Posterior vena cava (tissue), 2 donors: ENCODE measurements at regions not wholly inside any gene's neighbourhood (a gene's known extent, or its start where the extent isn't known, plus 50 kb on each side); places are given as distances from the start of the nearest gene placed in this dataset.
"Not testable (repeated sequence)": the region's sequence is repeated elsewhere in the genome, so short reads cannot be mapped to it uniquely, and the experiment has no call there.

ENCODE experiments used
- DNase-seq: peaks from one replicate; pipeline ENCODE4 v3.0.0-alpha.2; 2020; ENCODE audit warnings: low spot score
- intact Hi-C, 2 donors: fragments of 100-400 bp; cut with DNase I; formaldehyde crosslinking; loops; one replicate each; pipeline versions ENCODE4 v1.14.1 to v1.14.2; 2022 to 2023
- donor health status: DM: yes; HTN: yes; CAD: no.
- donor health status: DM: yes; HTN: yes; CAD: no.

DNA sequence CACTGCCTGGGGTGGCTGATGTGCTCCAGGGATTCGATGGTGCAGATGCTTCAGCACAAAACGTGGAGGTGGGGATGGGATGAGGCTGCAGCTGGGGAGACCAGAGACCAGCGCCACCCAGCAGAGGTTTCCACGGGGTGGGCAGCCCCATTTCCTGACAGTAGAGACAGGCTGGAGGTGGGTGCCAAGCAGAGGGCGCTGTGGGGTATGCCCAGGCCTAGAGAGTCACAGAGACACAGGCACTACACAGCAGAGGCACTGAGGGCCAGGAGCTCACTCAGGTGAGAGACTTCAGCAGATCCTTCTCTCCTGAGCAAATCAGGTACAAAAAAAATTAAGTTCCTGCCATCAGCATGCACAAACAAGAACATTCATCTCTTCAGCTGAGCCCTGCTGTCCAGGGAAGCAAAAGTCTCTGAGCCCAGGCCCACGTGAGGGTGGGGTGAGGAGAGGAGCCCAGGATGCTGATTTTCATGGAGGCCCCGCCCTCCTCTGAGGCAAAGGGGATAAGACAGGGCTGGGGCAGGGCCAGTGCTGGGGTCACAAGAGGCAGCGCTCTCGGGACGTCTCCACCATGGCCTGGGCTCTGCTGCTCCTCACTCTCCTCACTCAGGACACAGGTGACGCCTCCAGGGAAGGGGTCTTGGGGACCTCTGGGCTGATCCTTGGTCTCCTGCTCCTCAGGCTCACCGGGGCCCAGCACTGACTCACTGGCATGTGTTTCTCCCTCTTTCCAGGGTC is 53.1 kb downstream of the GGTLC2 start:
- DNase-seq, result no peak
- intact Hi-C loops, result loop anchor here in 1 of 2 donors (5.0 kb wide), 1 partner anchor 315 kb away; no protein-coding TSS in a partner anchor

DNA sequence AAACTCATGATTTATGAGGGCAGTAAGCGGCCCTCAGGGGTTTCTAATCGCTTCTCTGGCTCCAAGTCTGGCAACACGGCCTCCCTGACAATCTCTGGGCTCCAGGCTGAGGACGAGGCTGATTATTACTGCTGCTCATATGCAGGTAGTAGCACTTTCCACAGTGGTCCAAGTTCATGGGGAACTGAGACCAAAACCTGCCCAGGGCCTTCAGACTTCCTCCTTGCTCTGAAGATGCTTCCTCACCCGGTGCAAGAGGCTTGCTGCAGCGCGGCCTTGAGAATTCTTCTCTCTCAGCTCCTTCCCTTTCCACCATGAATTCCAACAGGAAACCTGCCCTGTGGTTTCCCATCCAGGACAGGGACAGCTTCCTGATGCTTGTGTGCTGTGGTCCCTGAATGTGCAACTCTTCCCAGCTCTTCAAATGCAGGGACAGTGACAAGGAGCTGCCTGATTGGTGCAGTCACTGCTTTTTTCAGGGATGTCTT is 53.9 kb downstream of the GGTLC2 start:
- DNase-seq, result no peak
- intact Hi-C loops, result loop anchor here in 1 of 2 donors (5.0 kb wide), 1 partner anchor 314 kb away; no protein-coding TSS in a partner anchor

DNA sequence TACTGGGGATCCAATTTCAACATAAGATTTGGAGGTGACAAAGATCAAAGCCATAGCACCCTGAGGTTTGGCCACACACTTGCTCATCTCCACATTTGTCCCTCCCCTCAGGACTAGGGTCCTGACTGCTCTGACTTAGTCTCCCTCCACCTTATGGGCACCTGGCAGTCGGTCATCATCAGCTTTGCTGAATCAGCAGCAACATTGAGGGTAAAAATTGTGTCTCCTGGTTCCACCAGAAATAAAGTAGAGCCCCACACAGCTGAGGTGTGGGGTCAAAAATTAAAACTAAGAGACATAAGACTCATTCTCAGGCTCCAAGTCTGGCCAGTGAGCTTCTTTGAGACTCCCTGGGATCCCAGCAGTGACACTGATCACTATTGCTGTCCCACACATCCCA is 56.2 kb downstream of the GGTLC2 start:
- DNase-seq, result no peak
- intact Hi-C loops, result no loop called here

DNA sequence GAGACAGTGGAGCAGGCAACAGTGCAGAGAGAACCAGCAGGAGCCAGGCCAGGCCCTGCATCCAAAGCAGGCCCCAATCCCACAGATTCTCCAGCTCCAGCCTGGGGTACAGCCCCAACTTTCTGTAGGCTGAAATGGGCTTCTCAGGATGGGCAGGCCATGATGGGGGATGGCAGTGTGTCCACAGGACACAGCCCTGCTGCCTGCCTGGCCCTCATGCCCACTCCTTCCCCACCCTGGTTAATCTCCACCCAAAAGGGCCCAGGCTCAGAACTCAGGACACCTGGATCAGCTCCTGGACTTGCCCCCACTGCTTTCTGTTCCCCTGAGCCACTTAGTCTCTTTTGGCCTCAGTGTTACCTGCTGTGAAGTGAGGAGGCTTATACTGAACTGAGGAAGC is 57.1 kb downstream of the GGTLC2 start:
- intact Hi-C loops, DNase-seq: not testable (repeated sequence)

DNA sequence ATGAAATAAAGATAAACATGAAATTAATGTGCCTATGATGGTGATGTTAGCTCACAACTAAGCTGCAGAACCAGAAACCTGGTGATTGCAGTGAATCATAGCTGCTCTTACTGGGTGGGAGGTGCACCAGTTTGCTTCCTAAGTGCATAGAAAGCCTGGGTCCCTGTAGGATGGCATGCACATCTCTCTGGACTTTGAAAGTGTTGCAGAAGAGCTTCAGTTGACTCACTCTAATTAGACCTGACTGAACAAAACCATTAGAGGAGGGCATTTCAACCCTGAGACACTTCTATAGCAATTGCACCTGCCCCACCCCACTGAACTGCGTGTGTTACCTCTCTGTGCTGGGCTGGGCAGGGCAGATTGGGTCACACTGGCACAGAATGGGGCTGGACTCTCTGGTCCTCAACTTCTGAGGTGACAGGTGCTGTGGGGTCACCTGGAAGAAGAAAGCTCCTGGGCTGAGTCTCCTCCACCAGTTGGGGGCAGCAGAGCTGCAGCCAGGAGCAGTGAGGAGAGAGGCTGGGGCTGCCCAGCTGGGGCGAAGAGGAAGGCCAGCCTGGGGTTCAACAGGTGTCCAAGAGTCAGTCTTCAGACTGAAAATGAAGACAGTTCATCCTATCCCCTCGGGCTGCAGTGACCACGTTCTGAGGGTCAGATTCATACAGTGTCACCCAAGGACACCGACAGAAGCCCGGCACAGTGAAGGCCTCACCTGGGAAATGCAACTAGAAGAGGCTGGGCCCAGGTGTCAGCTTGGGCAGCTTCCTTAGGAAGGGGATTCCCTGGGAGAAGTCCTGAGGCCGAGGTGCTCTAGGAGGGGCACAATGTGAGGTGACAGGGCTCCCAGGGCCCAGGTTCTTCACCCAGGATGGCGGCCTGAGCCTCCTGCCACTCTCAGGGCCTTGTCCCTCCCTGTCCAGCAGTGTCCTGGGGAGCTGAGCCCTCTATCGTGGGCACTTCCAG is 58.1 kb downstream of the GGTLC2 start:
- no peak for DNase-seq
- intact Hi-C loops, result no loop called here

DNA sequence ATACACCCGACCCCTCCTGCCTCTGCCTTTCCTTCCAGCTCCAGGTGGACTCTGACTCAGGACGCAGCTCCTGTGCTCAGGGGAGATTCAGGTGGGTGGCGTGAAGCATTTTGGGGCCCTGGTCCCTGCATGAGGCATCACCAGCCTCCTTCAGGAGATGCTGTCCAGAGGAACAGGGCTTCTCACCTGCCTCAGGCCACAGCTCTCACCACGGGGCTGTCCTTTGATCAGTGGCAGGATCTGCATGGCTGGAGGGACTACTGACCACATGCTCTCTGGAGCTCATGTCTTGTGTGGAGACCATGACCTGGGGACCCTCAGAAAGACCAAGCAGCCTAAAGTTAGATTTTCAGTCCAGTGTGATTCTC is 58.8 kb downstream of the GGTLC2 start:
- intact Hi-C loops, result no loop called here
- DNase-seq, result no peak

DNA sequence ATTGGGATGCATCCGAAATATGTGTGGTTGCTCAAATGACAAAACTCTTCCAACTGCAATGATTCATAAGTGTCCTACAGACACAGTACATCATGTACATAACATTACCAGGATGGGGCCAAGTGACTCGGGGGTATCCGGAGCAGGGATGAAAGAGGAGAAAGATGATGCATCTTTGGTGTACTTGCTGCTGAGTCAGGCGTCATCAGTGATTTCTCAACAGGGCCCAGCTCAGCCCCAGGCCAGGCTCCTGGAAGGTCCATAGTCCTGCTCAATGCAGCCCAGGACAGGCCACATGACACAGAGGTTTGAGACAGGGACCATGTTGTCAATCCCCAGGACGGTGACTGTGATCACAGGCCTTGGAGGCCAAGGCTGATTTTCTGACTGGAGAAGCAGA is 59.3 kb downstream of the GGTLC2 start:
- intact Hi-C loops, result no loop called here

DNA sequence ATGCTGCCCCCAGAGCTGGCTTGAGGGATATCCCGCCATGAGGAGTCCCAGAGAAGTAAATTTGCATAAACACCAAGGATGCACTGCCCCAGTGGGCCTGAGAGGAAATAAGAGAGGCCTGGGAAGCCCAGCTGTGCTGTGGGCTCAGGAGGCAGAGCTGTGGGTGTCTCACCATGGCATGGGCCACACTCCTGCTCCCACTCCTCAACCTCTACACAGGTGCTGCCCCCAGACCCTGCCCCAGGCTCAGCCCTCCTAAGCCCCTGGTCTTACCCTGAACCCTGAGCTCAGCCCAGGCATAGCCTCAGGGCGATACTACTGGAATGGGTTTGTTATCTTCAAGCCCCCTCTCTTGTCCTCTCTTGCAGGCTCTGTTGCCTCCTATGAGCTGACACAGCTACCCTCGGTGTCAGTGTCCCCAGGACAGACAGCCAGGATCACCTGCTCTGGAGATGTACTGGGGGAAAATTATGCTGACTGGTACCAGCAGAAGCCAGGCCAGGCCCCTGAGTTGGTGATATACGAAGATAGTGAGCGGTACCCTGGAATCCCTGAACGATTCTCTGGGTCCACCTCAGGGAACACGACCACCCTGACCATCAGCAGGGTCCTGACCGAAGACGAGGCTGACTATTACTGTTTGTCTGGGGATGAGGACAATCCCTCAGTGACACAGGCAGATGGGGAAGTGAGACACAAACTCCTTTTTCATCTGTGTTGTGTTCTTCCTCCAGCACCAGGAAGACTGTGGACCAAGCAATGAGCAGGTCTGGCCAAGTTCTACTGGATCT is 59.9 kb downstream of the GGTLC2 start:
- DNase-seq, result no peak
- intact Hi-C loops, result no loop called here

More for the DNA sequence above, 59.3 kb downstream of the GGTLC2 start:
- no peak for DNase-seq

DNA sequence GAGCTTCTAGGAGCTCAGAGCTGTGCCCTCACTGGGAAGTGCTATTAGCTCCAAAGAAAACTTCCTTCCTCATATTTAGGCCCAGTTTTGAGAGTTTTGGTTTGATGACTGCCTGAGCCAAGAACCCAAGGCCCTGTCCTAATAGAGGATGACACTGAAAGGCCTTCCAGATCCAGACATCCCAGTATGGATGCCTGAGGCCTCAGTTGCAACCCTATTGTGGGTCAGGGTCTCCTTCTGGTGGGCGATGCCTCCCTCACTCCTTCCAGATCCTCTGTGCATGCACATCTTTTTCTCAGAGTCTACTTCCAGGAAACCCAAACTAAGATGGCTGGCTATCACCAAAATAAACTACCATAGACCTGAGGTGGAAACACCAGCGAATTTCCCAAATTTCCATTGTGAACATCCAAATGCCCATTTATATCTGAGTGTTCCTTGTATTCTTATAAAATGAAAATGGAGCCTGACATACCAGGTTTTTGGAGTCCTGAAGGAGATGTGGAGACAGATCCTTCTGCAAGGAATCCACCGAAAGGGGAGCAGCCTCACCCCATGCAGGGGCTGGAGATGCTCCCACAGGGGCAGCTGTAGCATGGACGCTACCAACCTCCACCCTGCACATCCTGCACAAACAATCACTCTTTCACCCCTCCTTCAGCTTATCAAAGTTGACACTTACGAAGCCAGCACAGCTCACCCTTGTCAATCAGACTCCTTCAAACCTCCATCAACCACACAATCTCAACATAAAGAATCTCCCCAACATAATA is 61.1 kb downstream of the GGTLC2 start:
- intact Hi-C loops, result no loop called here
- no peak for DNase-seq

DNA sequence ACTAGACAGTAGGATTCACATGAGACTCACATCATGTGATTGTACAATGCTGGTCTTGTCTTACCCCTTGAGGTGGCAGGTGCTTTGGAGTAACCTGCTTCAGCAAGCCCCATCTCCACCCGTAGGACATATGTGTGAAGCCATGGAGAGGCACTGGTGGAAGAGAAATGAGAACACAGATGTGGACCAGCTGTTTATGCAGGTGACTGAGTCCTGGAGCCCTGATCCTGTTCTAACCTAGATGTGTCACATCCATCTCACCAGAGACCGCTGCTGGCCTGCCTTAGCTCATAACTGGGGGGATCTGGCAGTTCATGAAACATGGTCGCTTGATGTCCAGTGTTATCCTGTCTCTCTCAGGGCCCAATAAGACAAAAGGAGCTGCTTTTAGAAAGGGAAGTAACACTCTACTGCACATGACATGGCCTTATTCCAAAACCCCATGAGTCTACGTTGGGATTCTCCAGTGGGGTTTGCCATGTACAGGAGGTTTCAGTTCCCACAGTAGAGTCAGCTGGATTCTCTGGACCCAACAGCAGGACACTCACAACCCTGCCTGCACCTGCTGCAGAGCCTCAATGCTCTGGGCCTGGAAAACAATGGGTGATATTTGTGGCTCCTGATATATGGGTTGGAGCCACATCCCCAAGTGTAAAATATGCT is 62.0 kb downstream of the GGTLC2 start:
- DNase-seq, result no peak
- intact Hi-C loops, result no loop called here

DNA sequence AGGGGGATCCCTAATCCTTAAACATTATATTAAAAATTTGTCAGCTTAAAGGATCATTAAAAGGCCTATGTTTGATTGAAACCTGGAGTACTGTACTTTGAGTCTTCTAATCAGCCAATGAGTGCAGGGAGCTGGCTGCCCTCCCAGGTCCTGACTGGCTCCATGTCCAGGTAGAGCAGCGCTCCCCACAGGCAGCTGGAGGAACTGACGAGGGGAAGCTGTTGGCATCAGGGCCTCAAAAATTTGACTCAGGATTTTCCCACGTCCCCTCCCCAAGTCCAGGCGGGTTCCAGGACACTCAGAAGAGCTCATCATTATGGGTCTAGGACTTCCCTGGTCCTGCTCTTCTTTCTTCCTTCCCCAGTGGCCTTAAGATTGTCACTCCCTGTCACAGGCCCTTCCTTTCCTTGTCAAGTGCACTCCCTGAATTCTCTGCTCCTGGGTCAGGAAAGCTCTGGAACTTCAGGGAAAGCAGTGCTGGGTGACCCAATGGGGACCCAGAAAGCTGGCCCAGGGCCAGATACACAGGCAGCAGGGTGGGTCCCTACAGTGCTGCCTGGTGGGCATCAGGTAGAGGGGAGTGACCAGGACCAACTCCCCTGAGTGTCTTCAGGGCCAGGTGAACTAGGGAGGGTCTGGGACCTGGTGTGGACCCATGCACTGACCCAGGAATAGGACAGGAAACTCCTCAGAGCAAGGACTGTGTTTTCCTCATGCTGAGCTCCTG is 65.5 kb downstream of the GGTLC2 start:
- DNase-seq, result no peak
- intact Hi-C loops, result no loop called here

DNA sequence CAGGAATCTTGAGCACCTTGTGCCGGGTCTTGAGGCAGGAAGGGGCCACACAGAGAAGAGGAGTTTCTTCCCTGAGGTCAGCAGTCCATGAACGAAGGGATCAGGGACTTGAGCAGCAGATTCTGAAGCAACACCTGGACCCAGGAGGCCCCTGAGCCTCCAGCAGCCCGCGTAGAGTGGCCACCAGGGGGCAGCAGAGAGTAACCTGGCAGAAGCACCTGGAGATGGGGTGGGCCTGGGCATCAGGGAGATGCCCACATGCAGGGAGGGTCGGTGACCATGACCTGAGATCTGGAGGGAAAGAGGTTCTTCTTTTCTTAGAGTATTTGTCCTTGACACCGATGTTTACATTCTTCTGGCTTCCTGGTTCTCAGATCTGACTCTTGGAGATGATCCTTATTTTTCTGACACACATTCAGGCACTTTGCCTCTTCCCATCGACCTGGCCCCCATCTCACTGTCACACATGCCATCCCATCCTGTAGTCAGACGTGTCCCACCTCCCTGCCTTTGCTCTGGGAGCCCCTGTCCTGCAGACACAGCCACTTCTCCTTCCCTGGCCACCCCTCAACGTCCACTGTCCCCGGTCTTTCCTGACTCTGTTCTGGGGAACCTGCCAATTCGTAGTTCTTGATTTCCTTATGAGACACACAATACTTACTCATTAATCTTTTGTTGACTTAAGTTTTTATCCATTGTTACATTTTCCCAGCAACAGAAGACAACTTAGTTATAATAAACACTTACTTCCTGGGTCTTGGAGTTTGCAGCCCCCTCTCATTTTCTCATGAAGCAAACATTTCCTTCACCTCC is 66.5 kb downstream of the GGTLC2 start:
- DNase-seq, result no peak
- intact Hi-C loops, result no loop called here

DNA sequence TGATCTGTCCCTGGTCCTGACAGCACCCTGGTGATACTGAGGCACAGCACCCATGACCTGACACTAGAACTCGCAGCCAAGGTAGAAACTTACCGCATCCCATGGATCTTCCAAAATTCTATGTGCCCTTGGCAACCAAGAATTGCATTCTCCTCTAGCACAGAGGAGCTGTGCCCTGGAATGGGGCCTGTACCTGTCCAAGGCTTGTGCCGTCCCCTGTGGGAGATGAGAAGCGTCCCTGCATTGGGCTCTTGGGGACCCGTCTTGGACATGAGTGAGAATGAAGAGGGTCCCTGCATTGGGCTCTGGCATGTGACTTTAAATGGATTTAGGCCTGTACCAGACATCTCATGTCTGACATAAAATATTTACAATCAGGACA is 67.1 kb downstream of the GGTLC2 start:
- DNase-seq, result no peak
- intact Hi-C loops, result no loop called here

DNA sequence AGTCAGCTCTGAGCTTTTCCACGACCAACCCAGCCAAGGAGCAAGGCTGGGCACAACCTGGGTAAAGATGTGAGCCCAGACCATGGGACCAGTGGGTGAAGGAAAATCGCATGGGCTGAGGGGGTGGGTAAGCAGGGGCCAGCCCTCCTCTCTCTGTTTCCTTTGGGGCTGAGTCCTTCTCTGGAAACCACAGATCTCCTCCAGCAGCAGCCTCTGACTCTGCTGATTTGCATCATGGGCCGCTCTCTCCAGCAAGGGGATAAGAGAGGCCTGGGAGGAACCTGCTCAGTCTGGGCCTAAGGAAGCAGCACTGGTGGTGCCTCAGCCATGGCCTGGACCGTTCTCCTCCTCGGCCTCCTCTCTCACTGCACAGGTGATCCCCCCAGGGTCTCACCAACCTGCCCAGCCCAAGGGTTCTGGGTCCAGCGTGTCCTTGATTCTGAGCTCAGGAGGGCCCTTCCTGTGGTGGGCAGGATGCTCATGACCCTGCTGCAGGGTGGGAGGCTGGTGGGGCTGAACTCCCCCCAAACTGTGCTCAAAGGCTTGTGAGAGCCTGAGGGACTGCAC is 67.8 kb downstream of the GGTLC2 start:
- no peak for DNase-seq
- intact Hi-C loops, result no loop called here

DNA sequence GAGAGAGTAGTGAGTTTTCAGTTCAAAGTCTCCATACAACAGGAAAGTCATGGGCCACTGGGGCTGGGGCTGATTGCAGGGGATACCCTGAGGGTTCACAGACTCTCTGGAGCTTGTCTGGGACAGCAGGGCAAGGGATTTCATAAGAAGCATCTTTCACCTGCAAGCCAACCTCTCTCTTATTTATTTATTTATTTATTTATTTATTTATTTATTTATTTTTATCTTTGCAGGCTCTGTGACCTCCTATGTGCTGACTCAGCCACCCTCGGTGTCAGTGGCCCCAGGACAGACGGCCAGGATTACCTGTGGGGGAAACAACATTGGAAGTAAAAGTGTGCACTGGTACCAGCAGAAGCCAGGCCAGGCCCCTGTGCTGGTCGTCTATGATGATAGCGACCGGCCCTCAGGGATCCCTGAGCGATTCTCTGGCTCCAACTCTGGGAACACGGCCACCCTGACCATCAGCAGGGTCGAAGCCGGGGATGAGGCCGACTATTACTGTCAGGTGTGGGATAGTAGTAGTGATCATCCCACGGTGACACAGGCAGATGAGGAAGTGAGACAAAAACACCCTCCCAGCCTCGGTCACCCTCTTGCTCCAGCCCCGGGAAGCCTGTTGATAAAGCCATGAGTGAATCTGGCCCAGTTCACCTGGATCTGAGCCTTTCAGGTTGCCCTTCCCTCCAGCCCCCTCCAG is 68.4 kb downstream of the GGTLC2 start:
- intact Hi-C loops, result no loop called here
- DNase-seq, result no peak

DNA sequence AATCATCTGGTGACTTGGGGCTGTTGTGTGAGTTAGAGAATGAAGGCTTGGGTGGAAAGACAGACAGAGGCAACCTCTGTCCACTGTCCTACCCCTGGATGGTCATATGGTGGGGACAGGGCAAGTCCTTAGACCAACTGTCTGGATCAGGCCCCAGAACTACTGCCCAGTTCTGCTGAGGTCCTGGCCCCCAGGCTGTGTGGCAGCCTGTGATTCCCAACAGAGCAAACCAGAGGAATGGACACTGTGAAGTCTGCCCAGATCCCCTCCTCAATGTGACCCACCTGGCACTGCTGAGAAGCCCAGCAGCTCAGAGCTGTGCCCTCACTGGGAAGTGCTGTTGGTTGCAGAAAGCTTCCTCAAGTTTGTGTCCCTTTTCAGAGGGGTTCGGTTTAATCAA is 69.0 kb downstream of the GGTLC2 start:
- no peak for DNase-seq
- intact Hi-C loops, result no loop called here
